ENCODE measurements at regions not wholly inside any gene's neighbourhood (a gene's known extent, or its start where the extent isn't known, plus 50 kb on each side); places are given as distances from the start of the nearest gene placed in this dataset.

- no peak for TF ChIP-seq ZNF274 (IDR thresholded peaks at IDR 0.05; ENCODE audit: low read depth, low read length)
- no peak for TF ChIP-seq YY1 (IDR thresholded peaks at IDR 0.05; ENCODE audit: insufficient read depth, insufficient read length)
Observed at GRCh38 chr17:33949100-33949499, 306.0 kb upstream of the CCL2 start.
